CD4-positive, alpha-beta T cell treated with Interleukin-15 for 1 hour (primary cell): ENCODE measurements at regions not wholly inside any gene's neighbourhood (a gene's known extent, or its start where the extent isn't known, plus 50 kb on each side); places are given as distances from the start of the nearest gene placed in this dataset.

Experiments
- DNase-seq: peaks from one replicate; pipeline ENCODE4 v3.0.0-alpha.2; 2020

- no peak for DNase-seq
These were observed 95.2 kb upstream of the IQSEC1 start for GRCh38 chr3:13168391-13168790.

GRCh38 chr3:13167829-13168228 is 94.6 kb upstream of the IQSEC1 start:
- no peak for DNase-seq

GRCh38 chr3:13167064-13167743 is 94.0 kb upstream of the IQSEC1 start:
- peak; percentile 11 for DNase-seq

GRCh38 chr3:13166243-13167063 is 93.2 kb upstream of the IQSEC1 start:
- DNase-seq, result peak; percentile 10

- no peak for DNase-seq
These were observed 92.3 kb upstream of the IQSEC1 start for GRCh38 chr3:13165576-13165975.

DNA sequence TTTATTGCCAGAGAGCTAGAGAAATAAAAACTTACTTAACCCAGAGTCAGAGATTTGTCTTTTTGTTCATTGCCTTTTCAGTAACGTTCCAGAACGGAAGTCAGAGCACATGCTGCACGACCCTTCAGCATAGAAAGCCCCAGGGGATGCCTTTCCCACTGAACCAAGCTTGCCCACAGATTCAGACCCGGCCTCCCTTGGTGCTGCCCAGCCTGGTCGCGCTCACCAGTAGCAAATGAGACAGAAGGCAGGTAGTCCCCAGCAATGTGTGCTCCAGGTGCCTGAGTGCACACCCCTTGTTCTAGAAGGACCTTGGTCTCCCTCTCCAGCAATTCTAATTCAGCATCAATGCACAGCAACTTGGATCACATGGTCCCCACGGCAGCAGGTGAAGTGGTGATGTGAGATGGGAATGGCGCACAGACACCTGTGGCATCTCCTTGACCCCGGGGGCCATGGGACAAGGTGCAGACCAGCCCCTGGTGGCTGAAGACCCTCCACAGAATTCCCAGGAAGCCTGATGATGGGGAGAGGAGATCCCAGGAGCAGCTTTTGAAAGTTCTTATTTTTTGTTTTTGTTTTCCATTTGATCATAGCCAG is 91.8 kb upstream of the IQSEC1 start:
- DNase-seq, result peak; percentile 7

DNA sequence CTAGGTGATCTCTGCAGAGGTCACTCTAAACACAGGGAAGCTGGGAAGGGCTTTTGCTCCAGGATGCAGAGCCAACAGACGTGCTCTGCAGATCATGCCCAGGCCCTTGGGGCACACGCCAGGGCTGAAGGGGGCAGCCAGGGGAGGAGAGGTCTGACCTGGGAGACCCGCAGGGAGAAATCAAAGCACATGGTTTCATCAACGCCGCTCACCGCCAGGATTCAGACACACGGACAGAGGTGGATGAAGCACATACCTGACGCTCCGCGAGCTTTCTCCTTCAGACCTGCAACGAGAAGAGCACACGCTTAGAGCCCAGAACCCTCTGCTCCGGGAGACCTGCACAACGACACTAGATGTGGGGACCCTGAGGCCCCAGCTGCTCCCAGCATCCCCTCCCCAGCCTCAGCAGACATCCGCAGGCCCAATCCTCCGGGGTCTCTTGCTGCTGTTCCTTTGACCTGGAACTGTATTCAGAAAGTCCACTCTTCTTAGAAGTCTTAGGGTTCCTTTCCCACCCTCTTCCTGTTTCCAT is 90.7 kb upstream of the IQSEC1 start:
- peak; percentile 5 for DNase-seq

GRCh38 chr3:13162549-13163320 is 89.5 kb upstream of the IQSEC1 start:
- peak; percentile 12 for DNase-seq

- DNase-seq, result no peak
These were observed 88.7 kb upstream of the IQSEC1 start for GRCh38 chr3:13161771-13162535.

DNA sequence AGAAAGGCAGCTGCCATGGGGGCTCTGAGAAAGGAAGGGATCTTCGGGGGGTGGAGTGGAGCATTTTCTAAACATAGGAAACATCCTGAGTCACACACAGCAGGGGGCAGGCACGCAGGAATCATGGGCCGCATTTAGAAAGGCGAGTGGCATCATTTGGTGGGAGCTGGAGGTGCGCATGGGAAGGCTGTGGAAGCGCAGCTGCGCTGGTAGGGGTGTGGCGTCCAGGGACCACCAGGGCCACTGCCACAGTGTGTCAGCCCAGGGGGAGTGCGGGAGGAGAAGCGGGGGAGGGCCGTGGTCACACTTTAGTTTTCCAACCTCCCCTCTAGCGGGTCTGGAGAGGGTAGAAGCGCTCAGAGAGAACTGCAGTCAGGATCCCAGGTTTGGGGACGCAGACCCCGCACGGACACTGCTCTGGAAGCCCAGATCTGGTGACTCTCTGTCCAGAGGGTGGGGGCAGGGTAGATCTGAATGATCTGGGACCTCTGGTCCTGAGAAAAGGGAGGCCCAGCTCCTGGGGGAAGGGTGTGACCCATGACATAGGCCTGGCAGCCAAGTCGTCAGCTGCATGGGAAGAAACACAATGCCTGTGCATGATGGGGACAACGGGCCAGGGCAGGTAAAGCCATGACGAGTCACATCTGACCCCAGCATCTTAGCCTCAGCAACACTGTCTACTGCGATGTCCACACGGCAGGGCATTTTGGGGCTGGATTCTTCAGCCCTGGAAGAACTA is 88.0 kb upstream of the IQSEC1 start:
- peak; percentile 14 for DNase-seq

DNA sequence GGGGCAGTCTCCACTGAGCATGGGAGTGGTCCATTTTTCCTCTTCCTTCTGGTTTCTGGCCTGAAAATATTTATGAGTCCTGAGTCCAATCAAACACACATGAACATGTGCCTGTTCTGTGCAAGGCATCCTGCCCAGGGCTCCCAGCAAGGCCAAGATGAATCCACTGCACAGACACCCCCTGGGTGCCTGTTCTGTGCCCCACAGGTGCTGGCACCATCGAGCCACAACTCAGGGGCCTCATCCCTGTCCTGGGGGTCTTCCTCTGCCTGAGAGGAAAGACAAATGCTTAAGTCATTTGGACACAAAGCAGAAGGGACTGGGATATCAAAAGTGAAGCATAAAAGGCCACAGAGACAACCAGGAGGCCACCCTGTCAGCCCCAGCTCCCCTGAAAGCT is 87.4 kb upstream of the IQSEC1 start:
- no peak for DNase-seq

DNA sequence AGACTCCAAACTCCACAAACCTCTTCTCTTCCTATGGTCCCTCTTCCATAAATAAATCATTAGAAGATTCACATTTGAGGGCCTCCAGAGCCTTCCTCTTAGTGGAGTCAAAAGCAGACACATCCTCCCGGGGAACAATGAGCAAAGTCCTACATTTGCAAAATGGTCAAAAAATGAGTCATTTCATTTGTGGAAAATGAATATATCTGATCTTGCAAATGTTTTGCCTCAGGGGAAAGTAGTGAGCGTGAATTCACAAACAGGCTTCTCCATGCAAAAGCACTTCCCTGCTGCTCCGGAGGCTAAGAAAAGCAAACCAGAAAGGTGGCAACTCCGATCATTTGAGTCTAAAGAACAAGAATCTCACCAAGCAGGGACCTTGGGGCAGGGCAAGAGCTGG is 86.7 kb upstream of the IQSEC1 start:
- DNase-seq, result no peak

DNA sequence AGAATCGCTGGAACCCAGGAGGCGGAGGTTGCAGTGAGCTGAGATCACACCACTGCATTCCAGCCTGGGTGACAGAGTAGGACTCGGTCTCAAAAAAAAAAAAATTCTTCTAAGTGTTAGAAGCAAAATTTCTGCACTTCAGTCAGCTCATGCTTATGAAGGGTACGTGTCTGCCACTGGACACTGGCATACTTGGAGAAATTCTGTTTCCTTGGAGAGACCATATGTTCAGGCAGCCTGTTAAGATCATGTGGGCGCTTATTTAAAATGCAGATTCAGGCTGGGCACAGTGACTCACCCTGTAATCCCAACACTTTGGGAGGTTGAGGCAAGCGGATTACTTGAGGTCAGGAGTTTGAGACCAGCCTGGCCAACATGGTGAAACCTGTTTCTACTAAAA is 85.6 kb upstream of the IQSEC1 start:
- no peak for DNase-seq

DNA sequence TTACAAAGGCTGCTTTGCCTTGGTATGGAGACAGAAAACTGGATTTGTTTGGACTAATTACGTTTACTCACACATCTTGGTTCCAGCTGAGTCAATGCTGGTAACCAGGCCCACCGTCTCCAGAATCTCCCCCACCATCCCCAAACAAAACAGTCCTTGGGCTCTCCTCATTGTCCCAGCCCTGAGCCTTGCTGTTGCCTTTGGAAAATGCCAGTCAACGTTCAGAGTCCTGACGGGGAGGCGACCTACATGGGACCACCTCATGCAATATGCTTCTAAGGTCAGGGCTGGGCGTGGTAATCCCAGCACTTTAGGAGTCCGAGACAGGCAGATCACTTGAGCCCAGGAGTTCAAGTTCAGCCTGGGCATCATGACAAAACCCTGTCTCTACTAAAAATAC is 85.2 kb upstream of the IQSEC1 start:
- DNase-seq, result peak; percentile 10

DNA sequence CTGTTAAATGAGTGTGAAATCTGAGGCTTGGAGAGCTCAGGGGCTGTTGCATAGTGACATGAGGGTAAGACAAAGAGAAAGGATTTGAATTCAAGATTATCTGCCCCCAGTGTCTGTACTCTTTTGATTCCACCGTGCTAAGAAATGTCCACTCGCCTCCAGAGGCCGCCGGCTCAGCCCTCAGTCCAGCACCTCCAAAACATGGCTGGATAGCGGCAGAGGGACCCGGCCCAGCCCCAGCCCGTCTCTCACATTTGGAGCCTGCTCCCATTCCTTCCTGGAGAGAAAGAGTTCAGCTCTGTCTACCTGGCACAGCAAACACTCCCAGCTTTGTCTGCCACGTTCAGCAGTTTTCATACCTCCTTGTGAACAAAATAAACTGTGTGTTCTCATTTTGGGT is 84.8 kb upstream of the IQSEC1 start:
- no peak for DNase-seq

DNA sequence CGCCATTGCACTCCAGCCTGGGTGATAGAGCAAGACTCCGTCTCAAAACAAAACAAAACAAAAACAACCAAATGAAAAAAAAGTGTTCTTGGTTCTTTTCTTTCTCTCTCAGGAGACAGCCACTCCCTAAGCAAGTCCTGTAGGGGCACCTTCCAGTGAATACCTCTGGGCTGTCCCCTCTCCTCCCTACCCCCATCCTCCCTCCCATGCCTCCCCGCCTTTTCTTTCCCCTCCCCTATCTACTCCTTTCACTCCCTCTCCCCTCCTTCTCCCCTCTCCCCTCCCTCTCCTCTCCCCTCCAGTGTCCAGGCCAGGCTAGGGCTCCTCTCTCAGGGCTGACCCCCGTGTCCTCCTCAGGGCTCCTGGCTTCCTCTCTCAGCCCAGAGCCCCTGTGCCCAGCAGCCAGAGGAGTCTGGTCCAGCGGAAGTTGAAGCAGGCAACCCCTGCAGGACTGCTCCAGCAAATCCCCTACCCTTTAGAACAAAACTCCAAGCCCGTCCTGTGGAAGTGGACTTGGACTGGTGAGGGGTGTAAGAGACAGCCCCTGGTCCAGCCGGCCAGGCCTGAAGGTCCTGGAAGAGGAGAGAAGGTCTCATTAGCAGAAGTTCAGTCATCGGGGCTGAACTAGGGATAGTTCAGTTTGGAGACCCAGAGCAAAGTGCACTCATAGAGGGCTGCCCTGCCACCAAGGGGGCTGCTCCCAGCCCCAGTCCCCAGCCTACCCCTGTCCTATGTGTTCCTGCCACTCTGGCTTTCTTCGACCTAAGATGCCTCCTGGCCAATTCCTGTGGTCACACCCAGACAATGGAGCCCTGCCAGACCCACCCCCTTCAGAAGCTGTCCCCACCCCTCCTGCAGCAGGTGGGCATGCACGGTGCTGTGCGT is 79.8 kb upstream of the IQSEC1 start:
- DNase-seq, result peak; percentile 11

- DNase-seq, result peak; percentile 7
These were observed 77.4 kb upstream of the IQSEC1 start for GRCh38 chr3:13150624-13151023.

DNA sequence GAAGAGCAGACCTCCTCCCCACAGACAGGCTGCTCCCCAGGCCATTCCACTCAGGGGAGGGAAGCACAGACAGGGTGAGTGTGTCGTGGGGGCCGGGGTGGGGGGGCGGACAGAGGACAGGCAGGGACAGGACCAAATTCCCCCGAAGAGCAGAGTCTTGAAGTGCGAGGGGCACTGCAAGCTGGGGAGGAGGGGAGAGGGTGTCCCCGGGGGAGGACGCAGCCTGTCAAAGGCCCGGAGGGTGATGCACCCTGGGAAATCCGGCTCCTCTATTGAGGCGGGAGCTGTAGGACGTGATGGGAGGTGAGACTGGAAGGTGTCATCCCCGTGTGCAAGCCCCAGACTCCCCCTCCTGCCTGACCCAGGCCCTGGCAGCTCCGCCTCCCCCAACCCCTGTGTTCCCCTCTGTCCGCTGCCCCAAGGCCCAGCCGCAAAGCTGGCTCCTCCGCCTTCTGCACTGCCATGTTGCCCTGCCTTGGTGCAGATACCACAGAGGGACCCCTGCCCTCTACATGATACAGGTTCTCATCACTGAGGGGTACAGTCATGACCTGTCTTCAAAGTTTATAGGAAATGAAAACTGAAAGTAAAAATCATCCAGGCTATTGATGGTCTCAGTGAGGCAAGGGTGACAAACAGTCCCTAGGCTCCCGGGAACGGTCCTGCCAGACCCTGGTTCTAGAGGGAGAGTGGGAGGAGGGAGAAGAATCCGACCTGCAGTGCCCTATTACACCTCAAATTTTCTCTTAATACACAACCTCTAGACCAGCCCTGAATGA is 76.3 kb upstream of the IQSEC1 start:
- peak; percentile 13 for DNase-seq

- peak; percentile 12 for DNase-seq
These were observed 75.5 kb upstream of the IQSEC1 start for GRCh38 chr3:13148561-13149329.
